WTC11 (cell line): ENCODE measurements at regions not wholly inside any gene's neighbourhood (a gene's known extent, or its start where the extent isn't known, plus 50 kb on each side); places are given as distances from the start of the nearest gene placed in this dataset.

Experiments used
- ATAC-seq: fragments of 200-7000 bp; cut with Tn5 transposase; 2 replicates; pipeline ENCODE4 v1.10.0; 2021; ENCODE audit warnings: mild to moderate bottlenecking, moderate library complexity
- CTCF ChIA-PET: fragments of 300-600 bp; sonication (Branson Sonifier 250); formaldehyde crosslinking; loops from one replicate; lab custom pipeline; 2021; ENCODE audit warnings: antibody characterized with exemption; lab: Charles Lee
- POLR2A ChIA-PET: fragments of 350-600 bp; sonication (Branson Sonifier 250); formaldehyde crosslinking; loops from one replicate; lab custom pipeline; 2021; ENCODE audit warnings: antibody characterized with exemption; lab: Charles Lee
- DNase-seq: peaks from one replicate; pipeline ENCODE4 v3.0.0; 2021; ENCODE audit warnings: low spot score
- H3K27ac Mint-ChIP-seq: 2 replicates; pipeline ENCODE4 v1.8.0; 2021; ENCODE audit warnings: mixed read lengths
- H3K27me3 Mint-ChIP-seq: 2 replicates; pipeline ENCODE4 v1.8.0; 2021; ENCODE audit warnings: low read depth, mild to moderate bottlenecking, moderate library complexity, mixed read lengths
- H3K36me3 Mint-ChIP-seq: 2 replicates; pipeline ENCODE4 v1.8.0; 2021; ENCODE audit warnings: mixed read lengths
- H3K4me1 Mint-ChIP-seq: 2 replicates; pipeline ENCODE4 v1.8.0; 2022; ENCODE audit warnings: mixed read lengths
- H3K4me3 Mint-ChIP-seq: 2 replicates; pipeline ENCODE4 v1.8.0; 2021; ENCODE audit warnings: mild to moderate bottlenecking, moderate library complexity, mixed read lengths
- H3K9me3 Mint-ChIP-seq: 2 replicates; pipeline ENCODE4 v1.8.0; 2021; ENCODE audit warnings: mixed read lengths
- CREB1 ChIP-seq: sonication (generic); formaldehyde crosslinking; IDR thresholded peaks from 2 replicates; pipeline ENCODE4 v1.8.0; 2023; ENCODE audit warnings: mild to moderate bottlenecking, missing genetic modification reagents
- FOXP1 ChIP-seq: sonication (generic); formaldehyde crosslinking; IDR thresholded peaks from 2 replicates; pipeline ENCODE4 v1.8.0; 2022; ENCODE audit warnings: missing genetic modification reagents, mild to moderate bottlenecking, moderate library complexity, borderline replicate concordance
- FOXP4 ChIP-seq: sonication (generic); formaldehyde crosslinking; IDR thresholded peaks from 2 replicates; pipeline ENCODE4 v1.8.0; 2022; ENCODE audit warnings: mild to moderate bottlenecking, missing genetic modification reagents
- GRHL2 ChIP-seq: fragments of 250-450 bp; sonication (Bioruptor Pico); IDR thresholded peaks from 2 replicates; pipeline ENCODE4 v1.8.0; 2022; ENCODE audit warnings: mild to moderate bottlenecking, moderate library complexity; ENCODE audit not compliant: insufficient replicate concordance, severe bottlenecking
- HMGXB4 ChIP-seq: sonication (generic); formaldehyde crosslinking; IDR thresholded peaks from 2 replicates; pipeline ENCODE4 v1.8.1; 2023; ENCODE audit warnings: mild to moderate bottlenecking, moderate library complexity, missing genetic modification reagents
- MLX ChIP-seq: sonication (generic); formaldehyde crosslinking; IDR thresholded peaks from 2 replicates; pipeline ENCODE4 v1.8.1; 2023; ENCODE audit warnings: mild to moderate bottlenecking, missing genetic modification reagents, moderate library complexity
- OVOL2 ChIP-seq: fragments of 250-450 bp; sonication (Bioruptor Pico); IDR thresholded peaks from 2 replicates; pipeline ENCODE4 v1.9.0; 2021; ENCODE audit warnings: mild to moderate bottlenecking, borderline replicate concordance
- PREB ChIP-seq: sonication (generic); formaldehyde crosslinking; IDR thresholded peaks from 2 replicates; pipeline ENCODE4 v1.8.1; 2022; ENCODE audit warnings: mild to moderate bottlenecking, missing genetic modification reagents, moderate library complexity, borderline replicate concordance
- PRRX2 ChIP-seq: fragments of 250-450 bp; sonication (Bioruptor Pico); IDR thresholded peaks from 2 replicates; pipeline ENCODE4 v1.8.0; 2021; ENCODE audit warnings: mild to moderate bottlenecking
- RELA ChIP-seq: sonication (generic); formaldehyde crosslinking; IDR thresholded peaks from 2 replicates; pipeline ENCODE4 v1.8.1; 2022; ENCODE audit warnings: missing genetic modification reagents, mild to moderate bottlenecking, borderline replicate concordance
- SOX15 ChIP-seq: fragments of 250-450 bp; sonication (Bioruptor Pico); IDR thresholded peaks from 2 replicates; pipeline ENCODE4 v1.9.0; 2021; ENCODE audit warnings: mild to moderate bottlenecking
- SP1 ChIP-seq: sonication (generic); formaldehyde crosslinking; conservative IDR thresholded peaks from 2 replicates; pipeline ENCODE4 v1.8.1; 2022; ENCODE audit warnings: missing genetic modification reagents
- STAT6 ChIP-seq: sonication (generic); formaldehyde crosslinking; conservative IDR thresholded peaks from 2 replicates; pipeline ENCODE4 v1.8.1; 2023; ENCODE audit warnings: mild to moderate bottlenecking, low read depth, missing genetic modification reagents, moderate library complexity
- TCF7 ChIP-seq: sonication (generic); formaldehyde crosslinking; IDR thresholded peaks from 2 replicates; pipeline ENCODE4 v1.8.0; 2022; ENCODE audit warnings: mild to moderate bottlenecking, low read depth, missing genetic modification reagents, moderate library complexity
- ZNF138 ChIP-seq: sonication (generic); formaldehyde crosslinking; conservative IDR thresholded peaks from 2 replicates; pipeline ENCODE4 v1.8.1; 2022; ENCODE audit warnings: mild to moderate bottlenecking, moderate library complexity, missing genetic modification reagents
- ZNF219 ChIP-seq: sonication (generic); formaldehyde crosslinking; IDR thresholded peaks from 2 replicates; pipeline ENCODE4 v1.8.0; 2023; ENCODE audit warnings: missing genetic modification reagents, mild to moderate bottlenecking, borderline replicate concordance
- ZNF317 ChIP-seq: sonication (generic); formaldehyde crosslinking; IDR thresholded peaks from 2 replicates; pipeline ENCODE4 v1.8.1; 2023; ENCODE audit warnings: low read depth, mild to moderate bottlenecking, moderate library complexity, missing genetic modification reagents, borderline replicate concordance
- ZNF396 ChIP-seq: fragments of 250-450 bp; sonication (Bioruptor Pico); IDR thresholded peaks from 2 replicates; pipeline ENCODE4 v1.8.0; 2021; ENCODE audit warnings: mild to moderate bottlenecking, moderate library complexity, borderline replicate concordance
- ZNF423 ChIP-seq: fragments of 250-450 bp; sonication (Bioruptor Pico); IDR thresholded peaks from 2 replicates; pipeline ENCODE4 v2.1.2; 2022; ENCODE audit warnings: mild to moderate bottlenecking, moderate library complexity
- ZNF532 ChIP-seq: fragments of 250-450 bp; sonication (Bioruptor Pico); IDR thresholded peaks from 2 replicates; pipeline ENCODE4 v1.9.0; 2021; ENCODE audit warnings: mild to moderate bottlenecking, borderline replicate concordance
- TF ChIP-seq, protein P1 (sequence below): sonication (generic); formaldehyde crosslinking; IDR thresholded peaks from 2 replicates; pipeline ENCODE4 v1.8.1; 2022; ENCODE audit warnings: missing genetic modification reagents, borderline replicate concordance

DNA sequence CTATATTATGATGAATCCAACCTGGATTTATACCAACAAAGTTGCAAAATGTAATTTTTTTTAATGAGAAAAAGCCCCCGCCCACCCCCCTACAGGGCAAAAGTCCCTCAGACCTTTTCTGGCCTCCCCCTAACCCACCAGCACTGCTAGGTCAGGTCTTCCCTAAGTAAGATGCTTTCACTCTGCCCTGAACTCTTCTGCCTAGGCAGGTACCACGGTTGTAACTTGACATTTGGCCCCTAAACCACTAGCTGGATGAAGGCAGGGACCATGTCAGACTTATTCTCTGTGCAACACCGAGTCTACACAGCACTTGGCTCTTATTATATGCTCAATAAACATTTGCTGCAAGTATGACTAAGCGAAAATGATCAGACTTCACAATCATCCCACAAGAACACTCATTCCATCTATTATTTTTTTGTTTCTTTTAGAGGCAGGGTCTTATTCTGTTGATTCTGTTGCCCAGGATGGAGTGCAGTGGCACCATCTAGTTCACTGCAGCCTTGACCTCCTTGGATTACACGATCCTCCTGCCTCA, 63.2 kb downstream of the SPRING1 start:
- no peak overlapping the region for H3K27ac Mint-ChIP-seq
- H3K4me3 Mint-ChIP-seq: no peak overlapping the region
- DNase-seq (no peak), ATAC-seq (no peak)
- ChIA-PET CTCF (no interaction called here), POLR2A (no interaction called here)
- no peaks in the 10 kb centered on the region for H3K36me3 Mint-ChIP-seq
- no peak for TF ChIP-seq ZNF138 (CRISPR knock-in tag)
- no peak for TF ChIP-seq SOX15 (CRISPR knock-in tag)
- TF ChIP-seq FOXP1 (CRISPR knock-in tag): no peak
- no peak for TF ChIP-seq TCF7 (CRISPR knock-in tag)
- no peak for TF ChIP-seq ZNF219 (CRISPR knock-in tag)
- no peak for TF ChIP-seq RELA (CRISPR knock-in tag)
- TF ChIP-seq ZNF317 (CRISPR knock-in tag): no peak
- TF ChIP-seq PRRX2: no peak
- TF ChIP-seq STAT6 (CRISPR knock-in tag): no peak
- TF ChIP-seq FOXP4 (CRISPR knock-in tag): no peak
- TF ChIP-seq MLX (CRISPR knock-in tag): no peak
- no peak for TF ChIP-seq ZNF423 (CRISPR knock-in tag)
- TF ChIP-seq SP1 (CRISPR knock-in tag): no peak
- TF ChIP-seq ZNF396 (CRISPR knock-in tag): no peak
- TF ChIP-seq PREB (CRISPR knock-in tag): no peak
- H3K4me1 Mint-ChIP-seq: peaks cover 8% of the 10 kb centered on the region
- H3K27me3 Mint-ChIP-seq: no peaks in the 10 kb centered on the region
- H3K9me3 Mint-ChIP-seq: no peaks in the 10 kb centered on the region

GRCh38 chr12:116673681-116674111, 64.2 kb downstream of the SPRING1 start:
- CTCF ChIA-PET: interaction anchor here (0.8 to 1.0 kb wide), 3 partner anchors 29 to 727 kb away, joined by 3 read pairs; no protein-coding TSS in a partner anchor
- peak; percentile 50 for DNase-seq
- H3K9me3 Mint-ChIP-seq: no peaks in the 10 kb centered on the region
- no peaks in the 10 kb centered on the region for H3K27me3 Mint-ChIP-seq
- no peak overlapping the region for H3K4me3 Mint-ChIP-seq
- no peaks in the 10 kb centered on the region for H3K36me3 Mint-ChIP-seq
- H3K4me1 Mint-ChIP-seq: peaks cover 8% of the 10 kb centered on the region
- peak; percentile 51; the same call in 1 of the 2 replicates for ATAC-seq
- POLR2A ChIA-PET: interaction anchor here (0.9 kb wide), 1 partner anchor 44 kb away, joined by 3 read pairs; no protein-coding TSS in a partner anchor
- no peak overlapping the region for H3K27ac Mint-ChIP-seq
- no peak for TF ChIP-seq GRHL2 (CRISPR knock-in tag)
- TF ChIP-seq, protein P1, sequence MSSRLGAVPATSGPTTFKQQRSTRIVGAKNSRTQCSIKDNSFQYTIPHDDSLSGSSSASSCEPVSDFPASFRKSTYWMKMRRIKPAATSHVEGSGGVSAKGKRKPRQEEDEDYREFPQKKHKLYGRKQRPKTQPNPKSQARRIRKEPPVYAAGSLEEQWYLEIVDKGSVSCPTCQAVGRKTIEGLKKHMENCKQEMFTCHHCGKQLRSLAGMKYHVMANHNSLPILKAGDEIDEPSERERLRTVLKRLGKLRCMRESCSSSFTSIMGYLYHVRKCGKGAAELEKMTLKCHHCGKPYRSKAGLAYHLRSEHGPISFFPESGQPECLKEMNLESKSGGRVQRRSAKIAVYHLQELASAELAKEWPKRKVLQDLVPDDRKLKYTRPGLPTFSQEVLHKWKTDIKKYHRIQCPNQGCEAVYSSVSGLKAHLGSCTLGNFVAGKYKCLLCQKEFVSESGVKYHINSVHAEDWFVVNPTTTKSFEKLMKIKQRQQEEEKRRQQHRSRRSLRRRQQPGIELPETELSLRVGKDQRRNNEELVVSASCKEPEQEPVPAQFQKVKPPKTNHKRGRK (CRISPR knock-in tag): no peak
- no peak for TF ChIP-seq HMGXB4
- TF ChIP-seq CREB1 (CRISPR knock-in tag): no peak
- TF ChIP-seq ZNF532 (CRISPR knock-in tag): no peak
- TF ChIP-seq OVOL2: no peak
